Eye (tissue), 1 donor: ENCODE measurements at regions not wholly inside any gene's neighbourhood (a gene's known extent, or its start where the extent isn't known, plus 50 kb on each side); places are given as distances from the start of the nearest gene placed in this dataset.

Experiments
- DNase-seq: peaks from one replicate; pipeline ENCODE4 v3.0.0-alpha.2; 2015

GRCh38 chr1:240667351-240667750, 55.4 kb upstream of the GREM2 start:
- no peak for DNase-seq

- DNase-seq, result no peak
Measured at GRCh38 chr1:240666568-240667198, 54.7 kb upstream of the GREM2 start.

- no peak for DNase-seq
Measured at GRCh38 chr1:240663169-240663879, 51.4 kb upstream of the GREM2 start.
